GM21737 (cell line): ENCODE measurements at regions not wholly inside any gene's neighbourhood (a gene's known extent, or its start where the extent isn't known, plus 50 kb on each side); places are given as distances from the start of the nearest gene placed in this dataset.

ENCODE experiments used
- ATAC-seq: cut with Tn5 transposase; IDR thresholded peaks from one replicate; pipeline ENCODE4 v1.9.1; 2021; ENCODE audit warnings: mild to moderate bottlenecking, moderate library complexity; ENCODE audit not compliant: unreplicated experiment

DNA sequence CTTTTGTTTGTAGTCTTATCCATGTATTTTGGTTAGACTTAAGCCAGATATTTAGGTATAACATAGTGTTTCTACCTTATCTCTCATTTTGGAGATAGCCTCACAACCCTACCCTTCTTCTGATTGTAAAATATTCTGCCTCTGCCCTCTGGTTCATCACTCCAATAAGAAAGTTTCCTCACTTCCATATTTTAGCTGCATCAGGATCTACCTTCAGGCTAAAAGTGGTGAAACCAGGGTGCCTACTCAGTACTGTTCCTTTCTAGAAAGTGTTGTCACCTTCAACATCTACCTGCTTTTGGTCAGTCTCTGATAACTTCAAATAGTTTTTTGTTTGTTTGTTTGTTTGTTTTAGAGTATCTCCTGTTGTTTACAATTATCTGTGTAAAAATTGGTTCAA is 294.6 kb downstream of the ANXA1 start:
- ATAC-seq: no peak

DNA sequence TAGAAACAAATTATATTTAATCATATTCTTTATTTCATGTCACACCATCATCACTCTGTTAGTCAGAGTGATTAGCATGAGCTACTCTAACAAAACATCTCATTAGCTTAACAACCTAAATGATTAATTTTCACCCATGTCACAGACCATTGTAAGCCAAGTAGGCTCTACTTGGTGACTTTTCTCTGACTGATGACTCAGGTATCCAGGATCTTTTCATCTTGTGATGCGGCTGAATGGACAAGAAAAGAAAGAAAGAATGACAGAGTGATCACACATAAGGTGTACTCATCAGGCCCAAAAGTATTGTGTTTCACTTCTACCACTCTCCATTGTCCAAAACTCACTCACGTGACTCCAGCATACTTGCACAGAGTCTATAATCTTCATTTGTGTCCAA is 299.3 kb downstream of the ANXA1 start:
- no peak for ATAC-seq

DNA sequence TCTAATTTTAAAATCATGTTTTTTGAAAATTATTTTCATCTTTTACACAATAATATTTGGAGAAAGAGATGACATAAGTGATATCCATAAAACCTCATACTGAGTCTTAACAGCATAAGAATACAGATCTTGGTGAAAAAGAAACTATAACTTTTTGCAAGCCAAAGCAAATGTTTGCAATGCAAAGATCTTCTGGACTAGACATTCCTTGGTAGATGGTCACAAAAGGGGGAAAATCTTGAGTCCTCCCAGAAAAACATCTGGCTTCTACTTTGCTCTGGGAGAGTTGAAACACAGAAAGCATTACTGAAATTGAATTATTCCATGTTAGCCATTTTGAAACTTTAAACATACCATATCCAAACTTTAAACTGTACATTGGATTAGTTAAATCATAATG is 308.2 kb downstream of the ANXA1 start:
- ATAC-seq: no peak

DNA sequence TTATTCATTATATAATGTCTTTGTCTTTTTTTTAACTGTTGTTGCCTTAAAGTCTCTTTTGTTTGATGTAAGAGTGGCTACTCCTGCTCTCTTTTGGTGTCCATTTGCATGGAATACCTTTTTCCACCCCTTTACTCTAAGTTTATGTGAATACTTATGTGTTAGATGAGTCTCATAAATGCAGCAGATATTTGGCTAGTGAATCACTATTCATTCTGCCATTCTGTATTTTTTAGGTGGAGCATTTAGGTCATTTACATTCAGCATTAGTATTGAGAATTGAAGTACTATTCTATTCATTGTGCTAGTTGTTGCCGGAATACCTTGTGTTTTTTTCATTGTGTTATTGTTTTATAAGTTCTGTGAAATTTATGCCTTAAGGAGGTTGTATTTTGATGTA is 317.1 kb downstream of the ANXA1 start:
- no peak for ATAC-seq

DNA sequence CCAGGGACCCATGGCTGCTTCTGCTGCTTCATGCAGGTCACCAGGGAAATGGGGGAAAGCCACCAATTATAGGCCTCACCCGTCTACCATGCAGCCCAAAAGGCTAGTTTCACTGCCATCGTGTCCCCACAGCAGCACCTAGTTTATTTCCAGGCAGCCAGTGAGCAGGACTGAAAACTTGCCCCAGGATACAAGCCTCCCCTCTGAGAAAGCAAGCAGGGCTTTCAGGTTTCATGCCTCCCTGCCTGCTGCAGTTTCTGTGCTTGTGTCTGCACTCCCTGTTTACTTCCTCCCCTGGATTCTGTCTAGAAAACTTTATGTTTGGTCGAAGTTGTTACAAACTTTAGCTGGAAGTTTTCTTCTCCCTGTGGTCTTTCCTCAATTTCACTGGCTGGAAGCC is 319.1 kb downstream of the ANXA1 start:
- no peak for ATAC-seq

DNA sequence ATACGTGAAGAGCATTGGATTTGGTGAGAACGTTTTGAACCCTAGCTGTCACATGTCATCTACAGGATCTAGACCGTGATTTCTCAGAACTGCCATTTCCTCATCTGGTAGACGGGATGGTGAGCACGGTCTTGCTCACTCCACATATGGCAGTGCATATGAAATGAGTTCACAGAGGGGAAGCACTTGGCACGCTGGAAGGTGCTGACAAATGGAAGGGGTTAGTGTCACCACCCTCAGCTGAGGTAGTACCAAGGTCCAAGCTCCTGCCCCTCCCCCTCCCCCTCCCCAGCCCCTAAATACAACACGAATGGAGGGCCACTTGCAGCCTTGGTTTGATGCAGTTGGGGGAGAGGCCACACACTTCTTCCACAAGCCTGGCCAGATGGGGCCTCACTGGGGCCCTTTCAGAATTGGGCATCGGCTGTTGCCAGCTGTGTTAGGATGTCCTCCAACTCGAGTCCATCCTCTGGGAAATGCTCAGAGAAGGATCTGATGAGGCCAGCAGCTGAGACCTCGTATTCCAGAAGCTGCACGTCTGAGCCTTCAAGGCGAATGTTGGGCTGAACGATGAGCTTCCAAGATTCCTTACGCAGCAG is 322.4 kb downstream of the ANXA1 start:
- no peak for ATAC-seq

DNA sequence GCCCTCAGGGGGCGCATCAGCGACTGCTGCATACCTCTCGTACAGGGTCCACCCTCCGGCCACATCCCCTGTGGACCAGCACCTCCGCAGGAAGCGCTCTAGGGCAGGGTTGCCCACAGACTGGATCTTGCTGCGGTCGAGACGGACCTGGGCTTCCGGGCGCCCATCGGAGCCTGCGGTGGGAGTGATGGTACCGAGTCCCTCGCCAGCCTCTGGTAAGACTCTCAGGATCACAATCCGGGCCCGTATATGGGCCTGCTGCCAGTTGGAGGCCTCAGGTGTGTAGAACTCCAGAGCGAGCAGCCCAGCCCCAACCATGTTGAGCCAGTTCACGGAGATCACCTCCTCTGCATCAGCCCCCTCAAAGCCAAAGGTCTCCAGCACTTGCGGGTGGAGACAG is 323.0 kb downstream of the ANXA1 start:
- ATAC-seq: no peak

DNA sequence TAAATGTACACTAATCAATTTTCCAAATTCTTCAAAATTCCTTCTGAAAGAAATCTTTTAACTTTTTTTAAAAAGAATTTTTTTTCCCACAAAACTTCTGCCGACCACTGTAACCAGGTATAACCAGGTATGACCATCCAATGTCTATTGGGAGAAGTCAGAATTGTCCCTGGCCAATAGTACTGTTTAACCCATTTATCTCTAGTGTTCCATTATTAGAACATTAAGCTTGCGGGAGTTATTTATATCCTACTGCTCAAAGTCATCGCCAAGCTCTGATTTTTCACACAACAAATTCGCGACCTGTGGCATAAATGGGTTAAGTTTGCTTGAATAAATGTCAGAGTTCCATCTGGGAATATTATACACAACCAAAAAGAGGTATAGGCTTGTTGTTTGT is 343.2 kb downstream of the ANXA1 start:
- ATAC-seq: no peak

DNA sequence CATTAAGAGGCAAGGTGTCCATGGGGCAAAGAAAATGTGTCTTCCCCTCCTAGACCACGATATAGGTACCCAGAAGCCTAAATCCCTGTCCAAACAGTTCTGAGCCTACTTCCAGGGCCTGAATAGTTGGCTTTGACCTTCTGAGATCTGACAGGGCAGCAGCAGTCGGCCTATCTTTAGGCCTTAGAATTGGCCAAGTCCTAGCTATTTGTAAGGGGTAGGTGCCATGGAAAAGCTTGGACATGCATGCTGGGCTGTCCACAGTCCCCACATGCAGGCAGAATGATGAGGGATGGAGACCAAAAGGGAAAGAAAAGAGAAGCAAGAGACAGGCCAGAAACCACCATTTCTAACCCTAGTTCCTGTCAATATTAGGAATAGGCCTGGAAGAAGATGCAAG is 346.1 kb downstream of the ANXA1 start:
- ATAC-seq: no peak

DNA sequence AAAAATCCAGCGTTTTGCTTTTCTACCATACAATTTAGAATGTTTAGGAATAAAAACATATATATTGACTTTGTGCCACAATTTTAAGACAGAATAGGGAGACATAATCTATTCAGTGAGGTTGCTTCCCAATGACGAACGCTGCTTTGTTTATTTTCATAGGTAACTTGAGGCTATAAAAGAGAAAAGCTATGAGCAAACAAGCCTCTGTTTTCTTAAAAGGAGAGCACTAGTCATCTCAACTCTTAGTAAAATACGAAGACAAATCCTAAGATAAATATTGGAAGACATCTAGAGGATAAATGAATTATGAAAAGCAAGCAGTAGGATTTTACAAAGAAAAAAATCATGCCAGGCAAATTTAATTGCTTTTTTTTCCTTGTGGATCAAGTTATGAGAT is 363.6 kb downstream of the ANXA1 start:
- no peak for ATAC-seq

DNA sequence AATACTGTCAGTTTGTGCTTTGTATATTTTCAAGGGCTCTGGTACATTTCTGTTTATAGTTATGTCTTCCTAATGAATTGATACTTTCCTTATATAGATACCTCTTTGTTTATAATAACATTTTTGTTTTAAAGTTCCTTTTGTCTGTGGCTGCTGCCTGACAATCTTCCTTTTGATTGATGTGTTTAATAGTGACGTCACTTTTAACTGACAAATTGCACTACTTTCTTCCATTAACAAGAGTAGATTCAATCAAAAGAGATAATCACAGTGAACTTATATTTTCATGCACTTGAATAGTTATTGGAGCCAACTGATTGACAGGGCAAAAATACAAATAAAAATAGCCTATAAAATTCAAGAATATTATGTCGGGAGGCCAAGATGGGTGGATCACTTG is 371.7 kb downstream of the ANXA1 start:
- ATAC-seq: no peak

DNA sequence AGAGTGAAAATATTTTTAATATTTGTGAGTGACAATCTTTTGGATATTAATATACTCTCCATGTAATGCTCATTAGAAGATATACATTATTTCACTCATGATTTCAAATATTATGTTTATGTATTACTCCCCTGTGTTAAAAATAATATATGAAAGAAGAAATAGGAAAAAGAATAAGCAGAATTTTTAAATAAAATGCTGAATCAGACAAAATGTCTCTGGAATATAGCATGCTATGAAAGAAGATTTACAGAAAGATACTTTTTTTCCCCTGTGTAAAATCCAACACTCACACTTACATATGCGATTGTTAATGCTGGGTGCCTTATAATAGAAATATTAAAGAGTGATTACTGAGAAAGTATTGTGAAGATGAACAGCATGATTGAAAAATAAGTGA is 373.7 kb downstream of the ANXA1 start:
- ATAC-seq: no peak

DNA sequence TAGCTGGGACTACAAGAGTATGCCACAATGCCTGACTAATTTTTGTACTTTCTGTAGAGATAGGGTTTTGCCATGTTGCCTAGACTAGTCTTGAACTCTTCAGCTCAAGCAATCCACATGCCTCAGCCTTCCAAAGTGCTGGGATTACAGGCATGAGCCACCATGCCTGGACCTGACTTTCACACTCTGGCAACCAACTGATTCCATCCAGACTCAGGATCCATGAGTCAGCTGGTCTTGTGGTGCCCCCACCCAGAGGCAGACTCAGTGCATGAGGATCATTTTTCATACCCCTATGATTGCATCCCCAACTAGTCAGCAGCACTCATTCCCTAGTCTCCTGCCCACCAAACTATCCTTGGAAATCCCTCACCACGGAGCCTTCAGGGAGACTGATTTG is 375.9 kb downstream of the ANXA1 start:
- ATAC-seq: no peak

DNA sequence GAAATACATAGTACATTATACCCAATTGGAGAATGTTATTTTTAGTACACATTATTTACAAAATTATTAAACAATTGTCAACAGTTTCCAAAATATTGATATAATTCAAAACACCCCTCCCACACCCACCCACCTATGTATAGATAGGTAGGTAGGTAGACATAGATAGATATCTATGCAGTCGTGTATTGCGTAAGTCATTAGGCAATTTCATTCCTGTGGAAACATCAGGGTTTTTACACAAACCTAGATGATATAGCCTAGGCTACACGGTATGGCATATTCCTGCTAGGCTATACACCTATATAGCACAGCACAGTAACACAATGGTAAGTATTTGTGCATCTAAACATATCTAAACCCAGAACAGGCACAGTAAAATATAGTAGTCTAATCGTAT is 377.3 kb downstream of the ANXA1 start:
- ATAC-seq: no peak

DNA sequence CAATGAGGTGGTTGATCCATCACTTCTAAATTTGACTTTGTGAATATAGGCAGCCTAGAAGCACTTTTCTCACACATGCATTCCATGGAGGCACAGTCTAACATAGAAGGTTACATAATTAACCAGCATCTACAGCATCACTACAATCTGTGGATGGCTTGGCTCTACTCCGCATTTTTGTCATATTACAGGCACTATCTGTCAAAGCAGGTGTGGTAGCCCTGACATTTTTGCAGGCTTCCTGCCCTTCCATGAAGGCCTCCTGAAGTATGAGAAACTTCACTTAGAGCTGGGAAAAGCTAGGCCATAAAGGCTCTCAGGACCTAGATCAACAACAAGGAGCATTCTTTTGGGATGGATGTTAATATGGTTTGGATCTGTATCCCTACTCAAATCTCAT is 378.0 kb downstream of the ANXA1 start:
- no peak for ATAC-seq

DNA sequence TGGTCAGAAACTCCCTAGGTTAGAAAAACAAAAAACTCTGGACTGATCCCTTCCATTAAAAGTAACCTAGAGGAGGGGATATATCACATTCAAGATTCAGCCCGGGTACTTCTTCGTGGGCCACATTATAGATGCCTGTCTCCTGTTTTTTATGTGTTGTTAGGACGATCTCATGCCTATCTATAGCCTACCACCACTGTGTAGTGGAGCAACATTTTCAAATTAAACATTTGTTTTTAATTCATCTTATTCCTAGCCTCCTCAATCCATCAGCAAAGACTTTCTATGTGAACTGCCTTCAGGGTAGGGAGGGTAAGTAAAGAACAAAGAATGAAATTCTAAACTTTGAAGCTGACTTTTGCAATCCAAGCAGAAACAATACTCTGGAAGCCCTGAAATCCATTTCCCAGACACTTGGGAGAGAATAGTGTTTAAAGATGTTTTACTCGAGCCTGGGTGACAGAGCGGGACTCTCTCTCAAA is 379.4 kb downstream of the ANXA1 start:
- no peak for ATAC-seq

DNA sequence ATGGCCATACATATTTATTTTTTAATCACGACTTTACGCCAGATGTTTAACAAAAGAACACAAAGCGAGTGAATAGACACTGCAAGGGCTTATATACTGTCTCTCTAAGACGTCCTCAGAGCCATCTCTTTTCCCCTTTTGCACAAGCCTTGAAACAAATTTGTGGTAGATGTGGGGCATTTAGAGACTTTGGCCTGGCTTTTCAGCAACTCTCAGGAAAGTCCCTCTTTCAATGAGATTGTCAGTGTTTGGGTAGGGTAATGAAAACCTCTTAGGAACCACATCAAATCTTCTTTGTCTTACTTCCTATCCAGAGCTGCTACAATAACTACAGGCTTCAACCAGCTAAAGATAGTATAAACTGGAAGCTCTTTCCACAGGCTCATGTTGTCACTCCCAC is 380.0 kb downstream of the ANXA1 start:
- ATAC-seq: peak; percentile 75

DNA sequence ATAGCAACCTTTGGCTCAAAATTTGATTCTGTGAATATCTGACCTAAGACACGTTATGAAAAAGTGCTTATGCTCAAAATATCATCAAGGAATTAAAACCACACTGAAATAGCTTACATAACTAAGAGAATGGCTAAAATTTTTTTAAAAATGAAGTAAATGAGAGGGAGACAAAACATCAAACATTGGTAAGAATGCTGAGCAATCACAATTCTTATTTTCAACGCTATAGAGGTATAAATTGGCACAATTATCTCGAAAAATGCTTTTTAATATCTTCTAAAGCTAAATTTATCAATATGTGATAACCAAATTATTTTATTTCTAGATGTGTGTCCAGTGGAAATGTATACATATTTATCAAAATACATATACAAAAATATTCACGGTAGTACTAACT is 381.3 kb downstream of the ANXA1 start:
- ATAC-seq: no peak

DNA sequence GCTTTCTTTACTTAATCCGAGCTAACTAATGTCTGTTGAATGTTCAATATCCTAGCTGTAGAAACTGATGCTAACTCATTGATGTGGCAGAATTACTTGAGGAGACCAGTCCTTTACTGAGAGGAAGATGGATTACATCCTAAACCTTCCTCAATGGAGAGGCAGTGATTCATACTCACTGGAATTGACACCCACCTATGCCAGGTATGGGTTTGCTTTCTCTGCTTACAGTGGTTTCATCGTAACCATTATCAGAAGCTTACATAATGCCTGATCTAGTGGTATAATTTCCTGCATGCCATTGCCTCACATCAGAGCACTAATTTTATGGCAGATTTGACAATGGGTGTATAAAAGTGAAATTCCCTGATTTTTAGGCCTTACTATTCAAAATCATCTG is 384.7 kb downstream of the ANXA1 start:
- ATAC-seq: no peak

DNA sequence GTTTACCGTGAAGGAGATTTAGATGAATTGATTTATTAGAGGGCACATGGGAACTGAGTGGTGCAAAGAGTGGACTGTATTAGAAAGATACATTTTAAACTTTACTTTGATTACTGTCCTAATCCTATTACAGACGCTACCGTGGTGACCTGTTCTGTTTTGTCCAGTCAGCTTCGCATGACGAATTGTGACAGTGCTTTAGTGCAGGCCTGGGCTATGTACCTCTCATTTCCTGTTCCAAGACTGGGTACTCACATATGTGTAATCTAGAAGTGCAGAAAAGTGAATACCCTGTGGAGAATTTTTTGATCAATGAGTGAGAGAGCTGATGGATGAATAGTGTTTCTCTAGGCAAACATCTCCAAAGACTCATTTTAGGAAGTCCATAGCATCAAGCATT is 385.9 kb downstream of the ANXA1 start:
- no peak for ATAC-seq

DNA sequence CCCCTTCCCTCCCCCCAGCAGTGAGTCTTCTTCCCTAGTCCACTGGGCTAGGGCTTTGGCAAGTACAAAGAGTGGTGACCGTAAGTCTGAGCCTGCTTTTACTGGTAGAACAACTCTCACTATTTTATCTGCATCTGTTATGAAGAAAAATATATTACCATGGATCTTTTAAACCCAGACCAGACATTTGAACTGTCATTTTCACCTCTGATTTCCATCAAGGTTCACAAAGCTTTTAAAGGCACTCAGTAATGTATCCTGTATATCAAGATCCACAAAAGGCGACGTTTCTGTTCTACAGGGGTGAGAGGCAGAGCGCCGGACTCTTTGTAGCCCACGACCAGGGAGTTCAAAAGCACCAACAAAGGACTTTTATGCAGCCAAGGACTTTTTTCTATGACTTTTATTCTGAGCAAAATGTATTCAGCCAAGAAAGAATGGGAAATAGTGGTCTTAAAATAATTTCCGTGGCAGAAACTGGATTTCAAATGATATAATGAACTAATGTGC is 388.3 kb downstream of the ANXA1 start:
- no peak for ATAC-seq

DNA sequence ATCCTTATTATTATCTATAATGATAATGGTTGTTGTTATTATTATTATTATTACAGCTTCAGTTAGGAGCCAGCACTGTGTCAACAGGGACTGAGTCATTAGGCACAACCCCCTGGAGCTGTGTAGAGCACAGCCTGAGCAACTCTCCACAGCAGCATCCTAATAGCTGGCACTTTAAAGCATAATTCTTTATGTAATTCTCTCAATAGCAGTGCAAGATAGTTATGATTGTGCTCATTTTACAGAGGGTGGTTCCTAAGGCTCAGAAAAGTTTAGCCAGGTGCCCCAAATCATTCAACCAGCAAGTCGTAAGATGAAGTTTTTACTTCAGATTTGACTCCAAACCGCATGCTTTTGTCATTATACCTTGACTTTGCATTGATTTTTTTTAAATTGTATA is 390.3 kb downstream of the ANXA1 start:
- ATAC-seq: no peak

DNA sequence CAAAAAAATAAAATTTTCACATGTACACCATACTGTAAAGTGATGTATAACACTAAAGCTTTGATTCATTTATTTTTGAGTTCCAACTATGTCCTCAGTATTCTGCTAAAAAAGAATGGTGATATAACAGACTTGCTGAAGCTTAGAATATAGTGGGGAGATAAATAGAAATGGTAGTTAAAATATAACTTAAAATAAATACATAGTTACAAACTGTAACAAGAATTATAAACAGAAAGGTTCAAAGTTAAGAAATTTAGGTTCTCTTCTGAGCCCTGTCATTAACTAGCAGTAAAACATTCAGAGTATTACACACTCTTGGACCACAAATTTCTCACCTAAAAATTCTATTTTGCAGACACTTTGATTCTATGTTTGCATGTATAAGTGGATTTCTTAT is 392.1 kb downstream of the ANXA1 start:
- no peak for ATAC-seq
